HFF-Myc (cell line): ENCODE measurements at regions not wholly inside any gene's neighbourhood (a gene's known extent, or its start where the extent isn't known, plus 50 kb on each side); places are given as distances from the start of the nearest gene placed in this dataset.

Experiments
- DNase-seq: peaks from one replicate; pipeline ENCODE4 v3.0.0-alpha.2; 2011; ENCODE audit warnings: low read depth; ENCODE audit errors: extremely low read depth
- H3K4me3 ChIP-seq: replicated peaks from 2 replicates; pipeline ENCODE4 v1.5.1; 2011; ENCODE audit warnings: low read depth, mild to moderate bottlenecking, control low read depth, low read length
- TF ChIP-seq, protein P1 (sequence below): IDR thresholded peaks from 2 replicates; pipeline ENCODE4 v1.5.1; 2012; ENCODE audit warnings: mild to moderate bottlenecking, low read depth, low read length, control low read depth; ENCODE audit errors: missing control alignments

DNA sequence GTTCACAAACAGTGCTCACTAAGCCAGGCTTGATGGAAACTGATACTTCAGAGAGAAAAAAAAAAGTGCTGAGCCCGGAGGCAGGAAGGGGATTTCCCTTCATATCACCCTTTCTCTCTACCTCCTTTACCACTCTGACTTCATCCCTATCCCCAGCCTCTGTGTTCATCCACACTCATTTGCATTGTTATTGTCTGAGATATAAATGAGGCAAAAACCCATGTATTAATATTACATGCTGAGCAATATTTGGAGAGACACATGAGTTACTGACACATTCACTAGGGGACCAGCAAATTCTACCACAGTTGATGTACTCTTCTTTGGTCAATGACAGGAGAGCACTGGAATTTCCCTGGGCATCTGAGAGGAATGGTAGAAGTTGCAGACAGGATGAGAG lies 175.8 kb downstream of the TNFSF18 start:
- TF ChIP-seq, protein P1, sequence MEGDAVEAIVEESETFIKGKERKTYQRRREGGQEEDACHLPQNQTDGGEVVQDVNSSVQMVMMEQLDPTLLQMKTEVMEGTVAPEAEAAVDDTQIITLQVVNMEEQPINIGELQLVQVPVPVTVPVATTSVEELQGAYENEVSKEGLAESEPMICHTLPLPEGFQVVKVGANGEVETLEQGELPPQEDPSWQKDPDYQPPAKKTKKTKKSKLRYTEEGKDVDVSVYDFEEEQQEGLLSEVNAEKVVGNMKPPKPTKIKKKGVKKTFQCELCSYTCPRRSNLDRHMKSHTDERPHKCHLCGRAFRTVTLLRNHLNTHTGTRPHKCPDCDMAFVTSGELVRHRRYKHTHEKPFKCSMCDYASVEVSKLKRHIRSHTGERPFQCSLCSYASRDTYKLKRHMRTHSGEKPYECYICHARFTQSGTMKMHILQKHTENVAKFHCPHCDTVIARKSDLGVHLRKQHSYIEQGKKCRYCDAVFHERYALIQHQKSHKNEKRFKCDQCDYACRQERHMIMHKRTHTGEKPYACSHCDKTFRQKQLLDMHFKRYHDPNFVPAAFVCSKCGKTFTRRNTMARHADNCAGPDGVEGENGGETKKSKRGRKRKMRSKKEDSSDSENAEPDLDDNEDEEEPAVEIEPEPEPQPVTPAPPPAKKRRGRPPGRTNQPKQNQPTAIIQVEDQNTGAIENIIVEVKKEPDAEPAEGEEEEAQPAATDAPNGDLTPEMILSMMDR: no peak
- H3K4me3 ChIP-seq: no peak overlapping the region
- DNase-seq: no peak

DNA sequence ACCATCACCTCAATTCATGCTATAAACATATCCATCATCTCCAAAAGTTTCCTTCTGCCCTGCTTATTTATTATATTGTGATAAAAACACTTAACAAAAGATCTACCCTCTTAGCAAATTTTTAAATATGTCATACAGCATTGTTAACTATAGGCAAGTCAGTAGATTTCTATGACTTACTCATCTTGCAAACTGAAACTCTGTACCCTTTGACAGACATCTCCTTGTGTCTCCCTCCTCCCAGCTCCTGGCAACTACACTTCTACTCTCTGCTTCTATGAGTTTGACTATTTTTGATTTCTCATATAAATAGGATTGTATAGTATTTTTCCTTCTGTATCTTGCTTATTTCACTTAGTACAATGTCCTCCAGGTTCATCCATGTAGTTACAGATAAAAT lies 174.8 kb downstream of the TNFSF18 start:
- no peak for DNase-seq
- no peak overlapping the region for H3K4me3 ChIP-seq
- TF ChIP-seq, protein P1: no peak

DNA sequence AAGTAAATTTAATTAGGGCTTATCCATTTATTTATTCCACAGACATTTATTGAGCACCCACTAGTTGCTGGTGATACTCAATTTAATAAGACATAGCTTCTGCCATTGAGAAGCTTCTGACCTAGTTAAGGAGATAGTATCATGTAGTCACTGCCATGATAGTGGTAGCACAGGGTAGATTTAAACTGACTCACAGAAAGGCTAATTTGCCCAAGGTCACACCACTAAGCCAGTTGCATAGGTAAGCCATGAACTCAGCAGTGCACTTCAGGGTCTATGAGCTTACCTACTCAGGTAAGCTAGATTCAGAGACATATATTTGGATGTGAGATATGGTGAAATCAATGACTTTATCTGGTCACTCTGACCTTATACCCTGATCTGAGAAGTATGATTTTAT lies 168.4 kb downstream of the TNFSF18 start:
- H3K4me3 ChIP-seq: no peak overlapping the region
- no peak for DNase-seq

DNA sequence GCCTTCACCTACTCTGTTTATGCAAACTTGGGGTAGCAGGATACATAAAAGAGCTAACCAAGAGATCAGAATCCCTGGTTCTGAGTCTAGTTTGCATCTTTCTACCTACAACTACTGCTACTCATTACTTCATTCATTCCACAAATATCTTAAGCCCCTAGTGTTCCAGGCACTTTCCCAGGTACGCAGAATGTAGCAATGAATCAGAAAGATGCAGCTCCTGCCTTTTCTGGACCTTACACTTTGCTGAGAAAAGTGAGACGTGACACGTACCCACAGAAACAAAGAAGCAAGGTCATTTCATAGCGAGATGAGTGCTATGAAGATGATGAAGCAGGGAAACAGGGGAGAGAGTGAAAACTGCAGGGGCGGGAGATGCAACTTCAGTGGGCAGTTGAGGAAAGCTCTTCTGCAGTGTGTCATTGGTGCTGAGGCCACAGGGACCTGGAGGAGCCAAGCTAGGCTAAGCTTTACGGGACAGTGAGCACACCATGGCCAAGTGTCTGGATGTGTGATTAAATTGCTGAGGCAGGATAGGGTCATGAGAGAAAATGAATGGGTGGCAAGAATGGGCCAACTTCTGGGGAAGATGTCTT lies 167.9 kb downstream of the TNFSF18 start:
- no peak for DNase-seq
- TF ChIP-seq, protein P1: no peak
- no peak overlapping the region for H3K4me3 ChIP-seq

More for the DNA sequence above, 168.4 kb downstream of the TNFSF18 start:
- TF ChIP-seq, protein P1: no peak

DNA sequence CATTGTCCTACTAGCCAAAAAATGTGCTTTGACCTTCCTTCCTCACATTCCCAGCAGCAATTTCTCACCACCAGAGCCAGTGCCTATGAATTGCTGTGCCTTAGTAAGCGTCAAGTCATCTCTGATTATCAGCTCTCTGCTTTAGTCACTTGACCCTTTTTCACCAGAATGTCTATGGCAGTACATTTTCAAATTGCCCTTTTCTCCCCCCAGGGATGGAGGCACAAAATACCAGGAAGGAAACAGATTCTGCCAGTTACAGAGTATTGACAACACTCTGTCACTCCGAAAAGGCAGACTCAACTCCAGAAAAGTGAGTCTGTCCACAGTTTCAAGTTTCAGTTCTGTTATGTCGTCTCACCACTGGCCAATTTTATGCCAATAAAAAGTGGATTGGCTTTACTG lies 167.4 kb downstream of the TNFSF18 start:
- no peak for DNase-seq
- TF ChIP-seq, protein P1: no peak
- H3K4me3 ChIP-seq: no peak overlapping the region

DNA sequence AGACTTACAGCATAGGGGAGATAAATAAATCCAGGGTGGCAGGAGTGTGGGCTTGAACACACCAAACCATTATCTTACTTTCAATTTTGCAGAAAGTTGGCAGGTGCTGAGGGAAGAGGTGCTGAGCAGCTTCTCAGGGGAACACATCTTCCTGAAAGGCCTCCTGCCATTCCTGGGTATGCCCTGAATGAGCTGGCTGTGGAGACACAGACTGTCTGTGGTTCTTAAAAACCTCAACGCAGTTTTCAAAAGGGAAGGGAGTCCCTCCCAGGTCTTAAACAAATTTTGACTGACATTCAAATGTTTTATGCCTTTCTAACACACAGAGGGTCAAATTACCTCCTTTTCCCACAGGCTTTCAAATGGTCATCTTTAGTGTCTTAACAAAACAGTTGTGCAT lies 166.9 kb downstream of the TNFSF18 start:
- TF ChIP-seq, protein P1: no peak
- no peak for DNase-seq
- no peak overlapping the region for H3K4me3 ChIP-seq

DNA sequence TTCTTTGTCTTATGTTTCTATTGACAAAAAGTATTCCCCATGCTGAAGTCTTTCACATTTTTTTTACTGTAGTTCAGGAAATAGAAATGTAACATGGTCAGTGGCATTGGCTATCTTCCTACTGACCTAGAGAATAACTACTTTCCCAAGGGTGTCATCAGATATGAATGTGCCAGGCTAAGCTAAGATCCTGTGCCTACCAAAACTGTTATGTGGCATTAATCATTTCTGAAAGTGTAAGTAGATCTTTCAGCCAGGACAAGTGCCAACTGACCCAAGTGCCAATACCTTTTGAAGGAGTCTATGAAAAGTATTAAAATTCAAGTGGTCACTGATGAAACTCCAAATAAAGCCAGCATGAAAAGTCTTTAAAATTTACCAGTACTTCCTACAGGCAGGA lies 165.3 kb downstream of the TNFSF18 start:
- DNase-seq: no peak
- TF ChIP-seq, protein P1: no peak
- no peak overlapping the region for H3K4me3 ChIP-seq
